ENCODE measurements at regions not wholly inside any gene's neighbourhood (a gene's known extent, or its start where the extent isn't known, plus 50 kb on each side); places are given as distances from the start of the nearest gene placed in this dataset.

- no peak for DNase-seq
- TF ChIP-seq POLR2A (IDR thresholded peaks at IDR 0.05; ENCODE audit: low read length): no peak
- no peak for TF ChIP-seq GATA1 (IDR thresholded peaks at IDR 0.05; ENCODE audit: low read depth, low read length)
These were observed 133.5 kb downstream of the ASB1 start for GRCh38 chr2:238560234-238560633.

- no peak for TF ChIP-seq GATA1 (IDR thresholded peaks at IDR 0.05; ENCODE audit: low read depth, low read length)
- no peak for TF ChIP-seq POLR2A (IDR thresholded peaks at IDR 0.05; ENCODE audit: low read length)
- DNase-seq: no peak
These were observed 134.5 kb downstream of the ASB1 start for GRCh38 chr2:238561230-238561629.

DNA sequence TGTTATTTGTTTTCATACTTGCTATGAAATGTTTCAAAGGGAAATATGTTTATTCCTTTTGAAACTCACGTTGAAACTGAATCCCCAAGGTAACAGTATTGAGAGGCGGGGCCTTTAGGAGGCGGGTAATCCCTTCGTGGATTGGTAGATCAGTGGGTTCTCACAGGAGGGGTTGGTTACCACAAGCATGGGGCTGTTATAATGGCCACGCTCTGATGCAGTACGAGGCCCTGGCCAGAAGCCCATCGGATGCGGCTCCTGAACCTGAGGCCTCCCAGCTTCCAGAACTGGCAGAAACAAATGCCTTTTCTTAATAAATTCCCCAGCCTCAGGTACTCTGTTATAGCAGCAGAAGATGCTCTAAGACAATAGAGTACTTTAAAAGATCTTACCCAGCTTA is 135.7 kb downstream of the ASB1 start:
- DNase-seq: no peak
- no peak for TF ChIP-seq GATA1 (IDR thresholded peaks at IDR 0.05; ENCODE audit: low read depth, low read length)
- TF ChIP-seq POLR2A (IDR thresholded peaks at IDR 0.05; ENCODE audit: low read length): no peak

DNA sequence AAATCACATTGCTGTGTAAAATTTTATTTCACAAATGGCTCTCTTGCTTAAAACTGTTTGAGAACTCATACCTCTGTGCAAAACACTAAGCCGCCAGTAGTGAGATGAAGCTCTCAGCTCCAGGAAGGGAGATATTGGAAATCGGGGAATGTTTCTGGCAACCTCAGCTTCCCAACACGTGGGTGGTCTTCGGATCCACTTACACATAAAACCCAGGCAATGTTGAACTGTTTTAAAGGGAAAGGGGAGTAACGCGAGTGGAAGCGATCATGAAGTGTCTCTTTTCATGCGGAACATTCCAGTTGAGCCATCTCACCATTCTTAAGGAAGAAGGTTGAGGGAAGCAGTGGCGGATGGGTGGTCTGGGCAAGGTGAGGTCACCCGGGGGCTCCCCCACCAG is 136.8 kb downstream of the ASB1 start:
- TF ChIP-seq POLR2A (IDR thresholded peaks at IDR 0.05; ENCODE audit: low read length) (no peak), GATA1 (IDR thresholded peaks at IDR 0.05; ENCODE audit: low read depth, low read length) (no peak)
- no peak for DNase-seq

DNA sequence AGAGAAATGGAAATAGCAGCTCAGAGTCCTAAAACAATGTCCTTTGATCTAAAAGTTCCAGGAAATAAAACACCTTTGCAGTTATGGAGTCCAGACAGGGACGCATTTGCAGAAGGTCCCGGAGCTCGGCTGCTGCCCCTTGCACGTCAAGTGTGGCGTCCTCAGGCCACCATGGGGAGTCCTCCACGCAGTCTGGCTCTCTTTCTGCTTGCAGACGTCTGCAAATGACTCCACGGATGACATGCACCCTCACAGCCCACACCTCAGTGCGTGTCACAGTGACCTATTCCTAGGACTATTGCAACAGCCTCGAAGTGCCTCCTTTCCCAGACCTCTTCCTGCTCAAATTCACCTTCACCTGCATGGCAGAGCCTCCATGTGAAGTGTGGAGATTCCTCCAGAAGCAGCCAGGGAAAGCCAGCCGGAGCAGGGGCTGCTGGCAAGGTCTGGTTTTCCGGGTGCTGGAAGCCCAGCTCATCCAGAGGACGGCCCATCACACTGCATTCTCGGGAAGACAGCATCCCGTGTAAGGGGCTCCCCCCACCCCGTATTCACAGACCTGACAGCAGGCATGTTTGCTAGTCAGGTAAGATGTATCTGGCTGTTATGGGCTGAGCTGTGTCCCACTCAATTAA is 137.7 kb downstream of the ASB1 start:
- no peak for DNase-seq
- TF ChIP-seq GATA1 (IDR thresholded peaks at IDR 0.05; ENCODE audit: low read depth, low read length) (no peak), POLR2A (IDR thresholded peaks at IDR 0.05; ENCODE audit: low read length) (no peak)

GRCh38 chr2:238565031-238565430 is 138.3 kb downstream of the ASB1 start:
- no peak for DNase-seq
- TF ChIP-seq POLR2A (IDR thresholded peaks at IDR 0.05; ENCODE audit: low read length) (no peak), GATA1 (IDR thresholded peaks at IDR 0.05; ENCODE audit: low read depth, low read length) (no peak)

GRCh38 chr2:238566001-238566645 is 139.4 kb downstream of the ASB1 start:
- no peak for TF ChIP-seq POLR2A (IDR thresholded peaks at IDR 0.05; ENCODE audit: low read length)
- no peak for TF ChIP-seq GATA1 (IDR thresholded peaks at IDR 0.05; ENCODE audit: low read depth, low read length)
- DNase-seq: no peak

DNA sequence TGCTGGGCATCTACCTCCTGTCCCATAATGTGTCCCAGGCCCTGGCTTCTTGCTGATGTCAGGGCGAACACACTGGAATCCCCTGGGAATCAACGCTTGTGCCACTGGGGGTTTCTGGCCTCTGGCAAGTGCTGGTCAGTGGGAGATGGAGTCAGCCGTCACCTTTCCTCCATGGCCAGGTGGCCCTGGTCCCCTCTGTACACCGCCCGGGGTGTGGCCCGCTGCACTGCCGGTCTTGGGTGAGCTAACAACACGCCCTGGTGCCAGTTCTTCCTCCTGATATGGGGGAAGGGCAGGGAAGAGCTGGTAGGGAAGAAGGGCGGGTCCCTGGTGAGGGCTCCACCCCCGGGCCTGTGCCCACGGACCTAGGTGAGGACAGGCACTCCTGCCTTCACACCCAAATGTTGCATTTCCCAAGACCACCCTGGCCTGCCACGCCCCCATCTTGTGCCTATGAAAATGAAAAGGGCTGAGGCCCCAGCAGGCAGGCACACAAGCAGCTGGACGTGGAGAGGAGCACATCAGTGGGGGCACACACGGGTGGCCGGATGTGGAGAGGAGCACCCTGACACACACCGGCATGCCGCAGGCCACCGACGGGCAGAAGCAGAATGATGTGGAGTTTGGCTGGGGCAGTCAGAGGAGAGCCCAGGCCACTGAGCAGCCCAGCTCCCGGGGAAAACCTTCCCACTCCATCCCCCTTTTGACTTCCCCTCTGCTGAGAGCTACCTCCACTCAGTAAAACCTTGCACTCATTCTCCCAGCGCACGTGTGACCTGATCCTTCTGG is 140.5 kb downstream of the ASB1 start:
- no peak for DNase-seq
- TF ChIP-seq GATA1 (IDR thresholded peaks at IDR 0.05; ENCODE audit: low read depth, low read length) (no peak), POLR2A (IDR thresholded peaks at IDR 0.05; ENCODE audit: low read length) (no peak)

GRCh38 chr2:238567996-238568395 is 141.3 kb downstream of the ASB1 start:
- DNase-seq: no peak
- TF ChIP-seq POLR2A (IDR thresholded peaks at IDR 0.05; ENCODE audit: low read length): no peak

DNA sequence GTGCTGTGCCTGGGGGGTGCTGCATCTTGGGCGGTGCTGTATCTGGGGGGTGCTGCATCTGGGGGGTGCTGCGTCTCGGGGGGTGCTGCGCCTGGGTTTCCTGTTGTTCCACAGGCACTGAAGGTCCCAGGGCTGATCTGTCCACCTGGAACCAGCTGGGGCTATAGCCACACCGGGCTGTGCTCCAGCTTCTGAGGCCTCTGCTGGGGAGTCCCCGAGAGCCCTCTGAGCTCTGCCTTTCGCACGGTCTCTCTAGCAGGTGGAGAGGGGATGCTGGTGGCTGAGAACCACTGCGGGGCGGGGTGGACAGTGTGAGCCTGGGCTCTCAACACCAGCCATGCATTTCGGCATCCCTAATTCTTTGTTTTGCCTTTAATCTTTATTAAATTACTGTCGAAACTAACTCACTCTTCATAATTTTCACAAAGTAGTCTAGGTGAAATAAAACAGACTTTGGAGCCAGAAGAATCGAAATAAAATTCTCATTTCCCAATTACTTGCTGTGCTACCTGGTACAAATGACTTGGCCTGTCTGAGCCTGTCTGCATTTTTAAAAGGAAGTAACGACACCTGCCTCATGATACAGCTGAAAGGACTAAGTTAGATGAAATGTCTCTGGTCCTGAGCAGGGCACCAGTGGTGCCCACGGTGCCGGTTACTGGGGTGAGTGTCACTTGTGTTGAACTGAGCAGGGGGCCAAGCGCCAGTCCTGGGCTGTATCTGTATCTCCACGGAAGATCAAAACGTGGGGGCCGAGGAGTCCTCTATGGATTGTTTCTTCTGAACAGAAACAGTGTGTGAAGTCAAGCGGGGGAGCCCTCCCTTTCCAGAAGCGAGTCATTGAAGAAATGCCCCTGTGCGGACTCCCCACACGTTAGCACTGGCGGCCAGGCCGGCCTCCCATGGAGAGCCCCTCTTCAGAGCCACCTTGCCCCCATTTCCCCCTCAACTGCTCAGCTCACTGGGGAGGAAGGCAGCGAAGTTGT is 142.0 kb downstream of the ASB1 start:
- no peak for DNase-seq
- TF ChIP-seq POLR2A (IDR thresholded peaks at IDR 0.05; ENCODE audit: low read length) (no peak), GATA1 (IDR thresholded peaks at IDR 0.05; ENCODE audit: low read depth, low read length) (no peak)

GRCh38 chr2:238569507-238570195 is 142.9 kb downstream of the ASB1 start:
- TF ChIP-seq POLR2A (IDR thresholded peaks at IDR 0.05; ENCODE audit: low read length) (no peak), GATA1 (IDR thresholded peaks at IDR 0.05; ENCODE audit: low read depth, low read length) (no peak)
- no peak for DNase-seq

DNA sequence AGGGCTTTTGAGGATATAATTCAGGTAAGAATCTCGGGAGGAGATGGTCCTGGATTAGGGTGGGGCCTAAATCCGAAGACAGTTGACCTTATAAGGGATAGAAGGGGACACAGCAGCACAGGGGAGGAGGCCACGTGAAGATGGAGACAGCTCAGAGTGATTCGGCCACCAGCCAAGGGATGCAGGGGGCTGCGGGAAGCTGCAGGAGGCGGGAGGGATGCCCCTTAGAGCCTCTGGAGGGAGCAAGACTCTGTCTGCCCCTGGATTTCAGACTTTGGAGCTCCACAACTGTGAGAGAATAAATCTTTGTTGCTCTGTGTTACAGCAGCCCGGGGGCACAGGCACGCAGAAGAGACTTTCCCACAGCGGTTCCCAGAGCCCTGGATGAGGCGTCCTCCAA is 143.7 kb downstream of the ASB1 start:
- no peak for DNase-seq
- TF ChIP-seq GATA1 (IDR thresholded peaks at IDR 0.05; ENCODE audit: low read depth, low read length) (no peak), POLR2A (IDR thresholded peaks at IDR 0.05; ENCODE audit: low read length) (no peak)

DNA sequence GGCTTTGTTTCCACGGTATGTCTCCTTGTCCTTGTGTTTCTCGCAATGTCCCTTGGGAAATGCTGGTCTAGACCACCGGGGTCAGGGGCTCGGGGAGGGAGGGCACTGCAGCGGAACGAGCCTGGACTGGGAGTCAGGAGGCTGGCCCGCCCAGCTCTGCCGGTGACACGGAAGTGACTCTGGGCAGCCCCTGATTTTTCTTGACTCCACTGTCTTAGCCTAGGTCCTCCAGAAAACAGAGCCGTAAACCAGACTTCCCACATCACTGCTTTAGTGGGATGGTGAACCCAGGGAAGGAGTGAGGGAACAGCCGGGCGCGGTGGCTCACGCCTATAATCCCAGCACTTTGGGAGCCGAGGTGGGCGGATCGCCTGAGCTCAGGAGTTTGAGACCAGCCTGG is 144.2 kb downstream of the ASB1 start:
- DNase-seq: no peak
- TF ChIP-seq POLR2A (IDR thresholded peaks at IDR 0.05; ENCODE audit: low read length) (no peak), GATA1 (IDR thresholded peaks at IDR 0.05; ENCODE audit: low read depth, low read length) (no peak)
